SK-N-SH treated with all-trans-retinoic acid at 6 μM for 48 hours (cell line): ENCODE measurements at regions not wholly inside any gene's neighbourhood (a gene's known extent, or its start where the extent isn't known, plus 50 kb on each side); places are given as distances from the start of the nearest gene placed in this dataset.

Source experiments
- ATAC-seq: fragments of 200-7000 bp; cut with Tn5 transposase; 3 replicates; pipeline ENCODE4 v1.9.1; 2020; ENCODE audit warnings: mild to moderate bottlenecking, moderate library complexity
- ARNTL ChIP-seq: fragments of 450-650 bp; formaldehyde crosslinking; IDR thresholded peaks from 2 replicates; pipeline ENCODE4 v1.5.0; 2020; ENCODE audit warnings: low read depth, mild to moderate bottlenecking, moderate library complexity, borderline replicate concordance
- BACH2 ChIP-seq: fragments of 250-450 bp; sonication (Bioruptor Pico); IDR thresholded peaks from 2 replicates; pipeline ENCODE4 v1.9.0; 2021; ENCODE audit warnings: mild to moderate bottlenecking, borderline replicate concordance
- CSDC2 ChIP-seq: fragments of 250-450 bp; sonication (Bioruptor Pico); IDR thresholded peaks from 2 replicates; pipeline ENCODE4 v1.5.0; 2020; ENCODE audit warnings: mild to moderate bottlenecking, moderate library complexity
- GLIS3 ChIP-seq: fragments of 250-450 bp; sonication (Bioruptor Pico); IDR thresholded peaks from 2 replicates; pipeline ENCODE4 v1.5.0; 2020; ENCODE audit warnings: mild to moderate bottlenecking, moderate library complexity
- ISL1 ChIP-seq: fragments of 250-450 bp; sonication (Bioruptor Pico); IDR thresholded peaks from 2 replicates; pipeline ENCODE4 v2.1.2; 2022; ENCODE audit warnings: mild to moderate bottlenecking, moderate library complexity
- OSR1 ChIP-seq: fragments of 250-450 bp; sonication (Bioruptor Pico); IDR thresholded peaks from 2 replicates; pipeline ENCODE4 v1.8.0; 2022; ENCODE audit warnings: moderate library complexity, mild to moderate bottlenecking, inconsistent platforms
- PPARA ChIP-seq: fragments of 250-450 bp; sonication (Bioruptor Pico); IDR thresholded peaks from 2 replicates; pipeline ENCODE4 v1.5.0; 2020; ENCODE audit warnings: mild to moderate bottlenecking, borderline replicate concordance
- RARB ChIP-seq: fragments of 250-450 bp; sonication (Bioruptor Pico); IDR thresholded peaks from 2 replicates; pipeline ENCODE4 v1.8.0; 2021; ENCODE audit warnings: mild to moderate bottlenecking, moderate library complexity
- SNAI2 ChIP-seq: fragments of 250-450 bp; sonication (Bioruptor Pico); IDR thresholded peaks from 2 replicates; pipeline ENCODE4 v1.5.0; 2020; ENCODE audit warnings: mild to moderate bottlenecking, moderate library complexity
- TCF4 ChIP-seq: fragments of 250-450 bp; sonication (Bioruptor Pico); IDR thresholded peaks from 2 replicates; pipeline ENCODE4 v1.8.0; 2021; ENCODE audit warnings: mild to moderate bottlenecking, moderate library complexity, borderline replicate concordance
- TOX ChIP-seq: fragments of 250-450 bp; sonication (Bioruptor Pico); IDR thresholded peaks from 2 replicates; pipeline ENCODE4 v1.8.0; 2021; ENCODE audit warnings: mild to moderate bottlenecking, moderate library complexity, borderline replicate concordance
- ZC3H10 ChIP-seq: fragments of 250-450 bp; sonication (Bioruptor Pico); IDR thresholded peaks from 2 replicates; pipeline ENCODE4 v1.5.1; 2021; ENCODE audit warnings: mild to moderate bottlenecking, moderate library complexity
- ZFP30 ChIP-seq: fragments of 450-650 bp; formaldehyde crosslinking; IDR thresholded peaks from 2 replicates; pipeline ENCODE4 v1.5.0; 2022; ENCODE audit warnings: mild to moderate bottlenecking, moderate library complexity
- ZNF565 ChIP-seq: fragments of 450-650 bp; formaldehyde crosslinking; conservative IDR thresholded peaks from 2 replicates; pipeline ENCODE4 v1.5.0; 2020; ENCODE audit warnings: low read depth, mild to moderate bottlenecking, moderate library complexity
- ZNF70 ChIP-seq: fragments of 450-650 bp; formaldehyde crosslinking; IDR thresholded peaks from 2 replicates; pipeline ENCODE4 v1.5.0; 2020; ENCODE audit warnings: mild to moderate bottlenecking, moderate library complexity
- ZNF8 ChIP-seq: fragments of 450-650 bp; formaldehyde crosslinking; IDR thresholded peaks from 2 replicates; pipeline ENCODE4 v1.5.0; 2020; ENCODE audit warnings: mild to moderate bottlenecking, moderate library complexity
- TF ChIP-seq, protein P1 (sequence below): fragments of 250-450 bp; sonication (Bioruptor Pico); IDR thresholded peaks from 2 replicates; pipeline ENCODE4 v1.8.0; 2020; ENCODE audit warnings: mild to moderate bottlenecking, moderate library complexity, borderline replicate concordance
- TF ChIP-seq, protein P2 (sequence below): fragments of 250-450 bp; sonication (Bioruptor Pico); IDR thresholded peaks from 2 replicates; pipeline ENCODE4 v1.5.0; 2020; ENCODE audit warnings: mild to moderate bottlenecking, moderate library complexity
- TF ChIP-seq, protein P3 (sequence below): fragments of 250-450 bp; sonication (Bioruptor Pico); IDR thresholded peaks from 2 replicates; pipeline ENCODE4 v1.5.1; 2021; ENCODE audit warnings: mild to moderate bottlenecking, moderate library complexity
- TF ChIP-seq, protein P4 (sequence below): fragments of 250-450 bp; sonication (Bioruptor Pico); IDR thresholded peaks from 2 replicates; pipeline ENCODE4 v1.5.1; 2020; ENCODE audit warnings: low read depth, mild to moderate bottlenecking, moderate library complexity
- TF ChIP-seq, protein P5 (sequence below): fragments of 250-450 bp; sonication (Bioruptor Pico); IDR thresholded peaks from 2 replicates; pipeline ENCODE4 v1.8.0; 2021; ENCODE audit warnings: low read depth, mild to moderate bottlenecking, moderate library complexity, borderline replicate concordance

DNA sequence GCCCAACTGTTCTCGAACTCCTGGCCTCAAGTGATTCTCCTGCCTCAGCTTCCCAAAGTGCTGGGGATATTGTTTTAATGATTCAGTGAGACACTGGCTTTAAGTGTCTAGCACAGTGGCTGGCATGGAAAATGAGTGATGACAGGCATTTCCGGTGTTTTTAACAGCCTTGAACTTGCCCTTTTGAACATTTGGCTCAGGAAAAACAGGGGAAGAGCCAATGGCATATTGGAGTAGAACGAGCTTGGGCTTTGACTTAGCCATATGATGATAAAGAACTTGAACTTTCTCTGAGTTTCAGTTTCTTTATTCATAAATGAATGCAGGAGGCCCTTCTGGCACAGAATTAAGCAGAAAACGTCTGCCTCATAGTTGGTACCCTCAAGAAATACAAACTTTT, 145.0 kb upstream of the HS3ST4 start:
- ATAC-seq: no peak
- TF ChIP-seq, protein P1, sequence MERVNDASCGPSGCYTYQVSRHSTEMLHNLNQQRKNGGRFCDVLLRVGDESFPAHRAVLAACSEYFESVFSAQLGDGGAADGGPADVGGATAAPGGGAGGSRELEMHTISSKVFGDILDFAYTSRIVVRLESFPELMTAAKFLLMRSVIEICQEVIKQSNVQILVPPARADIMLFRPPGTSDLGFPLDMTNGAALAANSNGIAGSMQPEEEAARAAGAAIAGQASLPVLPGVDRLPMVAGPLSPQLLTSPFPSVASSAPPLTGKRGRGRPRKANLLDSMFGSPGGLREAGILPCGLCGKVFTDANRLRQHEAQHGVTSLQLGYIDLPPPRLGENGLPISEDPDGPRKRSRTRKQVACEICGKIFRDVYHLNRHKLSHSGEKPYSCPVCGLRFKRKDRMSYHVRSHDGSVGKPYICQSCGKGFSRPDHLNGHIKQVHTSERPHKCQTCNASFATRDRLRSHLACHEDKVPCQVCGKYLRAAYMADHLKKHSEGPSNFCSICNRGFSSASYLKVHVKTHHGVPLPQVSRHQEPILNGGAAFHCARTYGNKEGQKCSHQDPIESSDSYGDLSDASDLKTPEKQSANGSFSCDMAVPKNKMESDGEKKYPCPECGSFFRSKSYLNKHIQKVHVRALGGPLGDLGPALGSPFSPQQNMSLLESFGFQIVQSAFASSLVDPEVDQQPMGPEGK (CRISPR knock-in tag): no peak
- no peak for TF ChIP-seq CSDC2 (CRISPR knock-in tag)
- no peak for TF ChIP-seq TOX
- TF ChIP-seq, protein P2, sequence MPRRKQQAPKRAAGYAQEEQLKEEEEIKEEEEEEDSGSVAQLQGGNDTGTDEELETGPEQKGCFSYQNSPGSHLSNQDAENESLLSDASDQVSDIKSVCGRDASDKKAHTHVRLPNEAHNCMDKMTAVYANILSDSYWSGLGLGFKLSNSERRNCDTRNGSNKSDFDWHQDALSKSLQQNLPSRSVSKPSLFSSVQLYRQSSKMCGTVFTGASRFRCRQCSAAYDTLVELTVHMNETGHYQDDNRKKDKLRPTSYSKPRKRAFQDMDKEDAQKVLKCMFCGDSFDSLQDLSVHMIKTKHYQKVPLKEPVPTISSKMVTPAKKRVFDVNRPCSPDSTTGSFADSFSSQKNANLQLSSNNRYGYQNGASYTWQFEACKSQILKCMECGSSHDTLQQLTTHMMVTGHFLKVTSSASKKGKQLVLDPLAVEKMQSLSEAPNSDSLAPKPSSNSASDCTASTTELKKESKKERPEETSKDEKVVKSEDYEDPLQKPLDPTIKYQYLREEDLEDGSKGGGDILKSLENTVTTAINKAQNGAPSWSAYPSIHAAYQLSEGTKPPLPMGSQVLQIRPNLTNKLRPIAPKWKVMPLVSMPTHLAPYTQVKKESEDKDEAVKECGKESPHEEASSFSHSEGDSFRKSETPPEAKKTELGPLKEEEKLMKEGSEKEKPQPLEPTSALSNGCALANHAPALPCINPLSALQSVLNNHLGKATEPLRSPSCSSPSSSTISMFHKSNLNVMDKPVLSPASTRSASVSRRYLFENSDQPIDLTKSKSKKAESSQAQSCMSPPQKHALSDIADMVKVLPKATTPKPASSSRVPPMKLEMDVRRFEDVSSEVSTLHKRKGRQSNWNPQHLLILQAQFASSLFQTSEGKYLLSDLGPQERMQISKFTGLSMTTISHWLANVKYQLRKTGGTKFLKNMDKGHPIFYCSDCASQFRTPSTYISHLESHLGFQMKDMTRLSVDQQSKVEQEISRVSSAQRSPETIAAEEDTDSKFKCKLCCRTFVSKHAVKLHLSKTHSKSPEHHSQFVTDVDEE: no peak
- TF ChIP-seq, protein P3, sequence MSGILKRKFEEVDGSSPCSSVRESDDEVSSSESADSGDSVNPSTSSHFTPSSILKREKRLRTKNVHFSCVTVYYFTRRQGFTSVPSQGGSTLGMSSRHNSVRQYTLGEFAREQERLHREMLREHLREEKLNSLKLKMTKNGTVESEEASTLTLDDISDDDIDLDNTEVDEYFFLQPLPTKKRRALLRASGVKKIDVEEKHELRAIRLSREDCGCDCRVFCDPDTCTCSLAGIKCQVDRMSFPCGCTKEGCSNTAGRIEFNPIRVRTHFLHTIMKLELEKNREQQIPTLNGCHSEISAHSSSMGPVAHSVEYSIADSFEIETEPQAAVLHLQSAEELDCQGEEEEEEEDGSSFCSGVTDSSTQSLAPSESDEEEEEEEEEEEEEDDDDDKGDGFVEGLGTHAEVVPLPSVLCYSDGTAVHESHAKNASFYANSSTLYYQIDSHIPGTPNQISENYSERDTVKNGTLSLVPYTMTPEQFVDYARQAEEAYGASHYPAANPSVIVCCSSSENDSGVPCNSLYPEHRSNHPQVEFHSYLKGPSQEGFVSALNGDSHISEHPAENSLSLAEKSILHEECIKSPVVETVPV: no peak
- TF ChIP-seq, protein P4, sequence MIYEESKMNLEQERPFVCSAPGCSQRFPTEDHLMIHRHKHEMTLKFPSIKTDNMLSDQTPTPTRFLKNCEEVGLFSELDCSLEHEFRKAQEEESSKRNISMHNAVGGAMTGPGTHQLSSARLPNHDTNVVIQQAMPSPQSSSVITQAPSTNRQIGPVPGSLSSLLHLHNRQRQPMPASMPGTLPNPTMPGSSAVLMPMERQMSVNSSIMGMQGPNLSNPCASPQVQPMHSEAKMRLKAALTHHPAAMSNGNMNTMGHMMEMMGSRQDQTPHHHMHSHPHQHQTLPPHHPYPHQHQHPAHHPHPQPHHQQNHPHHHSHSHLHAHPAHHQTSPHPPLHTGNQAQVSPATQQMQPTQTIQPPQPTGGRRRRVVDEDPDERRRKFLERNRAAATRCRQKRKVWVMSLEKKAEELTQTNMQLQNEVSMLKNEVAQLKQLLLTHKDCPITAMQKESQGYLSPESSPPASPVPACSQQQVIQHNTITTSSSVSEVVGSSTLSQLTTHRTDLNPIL (CRISPR knock-in tag): no peak
- TF ChIP-seq ZNF565 (CRISPR knock-in tag): no peak
- no peak for TF ChIP-seq RARB (CRISPR knock-in tag)
- no peak for TF ChIP-seq ISL1 (CRISPR knock-in tag)
- TF ChIP-seq, protein P5, sequence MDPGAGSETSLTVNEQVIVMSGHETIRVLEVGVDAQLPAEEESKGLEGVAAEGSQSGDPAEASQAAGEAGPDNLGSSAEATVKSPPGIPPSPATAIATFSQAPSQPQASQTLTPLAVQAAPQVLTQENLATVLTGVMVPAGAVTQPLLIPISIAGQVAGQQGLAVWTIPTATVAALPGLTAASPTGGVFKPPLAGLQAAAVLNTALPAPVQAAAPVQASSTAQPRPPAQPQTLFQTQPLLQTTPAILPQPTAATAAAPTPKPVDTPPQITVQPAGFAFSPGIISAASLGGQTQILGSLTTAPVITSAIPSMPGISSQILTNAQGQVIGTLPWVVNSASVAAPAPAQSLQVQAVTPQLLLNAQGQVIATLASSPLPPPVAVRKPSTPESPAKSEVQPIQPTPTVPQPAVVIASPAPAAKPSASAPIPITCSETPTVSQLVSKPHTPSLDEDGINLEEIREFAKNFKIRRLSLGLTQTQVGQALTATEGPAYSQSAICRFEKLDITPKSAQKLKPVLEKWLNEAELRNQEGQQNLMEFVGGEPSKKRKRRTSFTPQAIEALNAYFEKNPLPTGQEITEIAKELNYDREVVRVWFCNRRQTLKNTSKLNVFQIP: no peak
- TF ChIP-seq ZNF8 (CRISPR knock-in tag): no peak
- no peak for TF ChIP-seq TCF4 (CRISPR knock-in tag)
- TF ChIP-seq ZNF70 (CRISPR knock-in tag): no peak
- TF ChIP-seq OSR1 (CRISPR knock-in tag): no peak
- no peak for TF ChIP-seq ZFP30
- no peak for TF ChIP-seq SNAI2
- TF ChIP-seq ZC3H10 (CRISPR knock-in tag): no peak

DNA sequence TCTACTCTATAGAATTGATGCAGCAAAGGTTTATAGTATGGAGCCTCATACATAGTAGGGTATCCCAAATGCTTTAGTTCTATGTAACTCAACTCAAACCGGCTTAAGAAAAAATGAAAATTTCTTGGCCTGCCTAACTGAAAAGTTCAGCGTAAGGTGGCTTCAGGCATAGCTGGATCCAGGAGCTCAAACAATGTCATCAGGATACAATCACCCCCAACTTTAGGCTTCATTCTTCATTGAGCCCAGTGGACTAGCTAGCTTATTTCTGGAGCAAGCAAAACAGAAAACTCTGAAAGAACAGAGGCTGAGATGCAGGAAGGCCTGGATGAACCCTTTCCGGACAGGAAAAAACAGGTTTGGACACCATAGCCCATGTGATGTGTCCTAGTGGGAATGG, 147.5 kb upstream of the HS3ST4 start:
- TF ChIP-seq CSDC2 (CRISPR knock-in tag) (no peak), GLIS3 (CRISPR knock-in tag) (no peak), ZNF70 (CRISPR knock-in tag) (no peak), SNAI2 (no peak), PPARA (no peak), RARB (CRISPR knock-in tag) (no peak), ZC3H10 (CRISPR knock-in tag) (no peak), BACH2 (CRISPR knock-in tag) (no peak), ARNTL (CRISPR knock-in tag) (no peak)
- TF ChIP-seq, protein P5: no peak
- TF ChIP-seq, protein P1 (CRISPR knock-in tag): no peak
- TF ChIP-seq, protein P2: no peak
- TF ChIP-seq, protein P3: no peak
- TF ChIP-seq, all 23 proteins: peak for 0
- ATAC-seq: no peak
